Muscle of leg (tissue), 3 donors: ENCODE measurements at regions not wholly inside any gene's neighbourhood (a gene's known extent, or its start where the extent isn't known, plus 50 kb on each side); places are given as distances from the start of the nearest gene placed in this dataset.

ENCODE experiments used
- DNase-seq: peaks from one replicate; pipeline ENCODE4 v3.0.0; 2013
- H3K27ac ChIP-seq: one replicate; pipeline ENCODE4 v1.5.1; 2013; ENCODE audit warnings: mild to moderate bottlenecking, low read length, control low read depth
- H3K27me3 ChIP-seq: one replicate; pipeline ENCODE4 v1.6.1; 2013; ENCODE audit warnings: low read length; ENCODE audit not compliant: control insufficient read depth, insufficient read depth
- H3K36me3 ChIP-seq: one replicate; pipeline ENCODE4 v1.6.1; 2013; ENCODE audit warnings: low read length; ENCODE audit not compliant: control insufficient read depth, insufficient read depth
- H3K4me1 ChIP-seq: one replicate; pipeline ENCODE4 v1.6.1; 2013; ENCODE audit warnings: low read length; ENCODE audit not compliant: control insufficient read depth, insufficient read depth
- H3K4me3 ChIP-seq: one replicate; pipeline ENCODE4 v1.5.1; 2013; ENCODE audit warnings: low read length, control low read depth
- H3K9me3 ChIP-seq: replicated peaks from 2 replicates; pipeline ENCODE4 v1.6.1; 2013; ENCODE audit warnings: low read depth, low read length; ENCODE audit not compliant: control insufficient read depth
- WGBS: methylation state at CpG from one replicate; pipeline ENCODE4 v1.1.5; 2013; ENCODE audit warnings: missing lambda C conversion rate; ENCODE audit not compliant: insufficient coverage; 5-methylcytosine and 5-hydroxymethylcytosine counted together

DNA sequence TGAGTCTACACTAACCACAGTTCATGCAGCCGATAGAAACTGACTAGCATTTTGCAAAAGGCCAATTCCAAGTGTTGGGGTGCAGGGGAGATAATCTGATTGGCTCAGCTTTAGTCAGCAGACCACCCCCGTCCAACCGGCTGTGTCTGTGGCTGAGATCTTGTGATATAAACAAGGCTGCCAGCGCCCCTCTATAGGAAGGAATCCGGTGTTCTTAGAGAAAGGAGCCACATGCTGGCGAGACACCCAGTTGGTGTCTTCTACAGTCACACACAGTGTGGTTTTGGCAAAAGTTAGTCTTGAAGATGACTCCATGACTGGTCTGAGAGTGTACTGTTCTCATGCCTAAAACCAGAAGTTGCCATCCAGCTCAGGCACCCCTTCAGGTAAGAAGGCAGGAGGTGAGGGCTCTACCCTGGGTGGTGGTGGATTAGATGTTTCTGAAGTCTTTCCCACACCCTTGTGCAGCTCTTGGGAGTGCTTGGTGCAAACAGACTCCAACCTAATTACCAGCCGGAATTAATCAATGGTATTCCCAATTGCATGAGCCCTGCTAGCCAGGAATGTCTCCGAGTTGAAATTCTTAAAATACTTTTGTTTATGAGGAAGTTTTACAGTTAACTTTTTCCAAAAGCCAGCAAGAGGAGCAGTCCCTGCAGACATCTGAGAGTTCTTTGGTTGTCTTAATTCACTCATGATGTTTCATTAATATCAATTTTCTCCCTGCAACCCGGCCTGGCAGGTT, 172.3 kb upstream of the IRX6 start:
- H3K27me3 ChIP-seq: no peaks in the 10 kb centered on the region
- WGBS: 87% methylated on average over 4 of the region's 9 CpGs
- no peak overlapping the region for H3K27ac ChIP-seq
- H3K36me3 ChIP-seq: no peaks in the 10 kb centered on the region
- no peaks in the 10 kb centered on the region for H3K9me3 ChIP-seq
- no peak overlapping the region for H3K4me3 ChIP-seq
- H3K4me1 ChIP-seq: no peaks in the 10 kb centered on the region
- DNase-seq: no peak

DNA sequence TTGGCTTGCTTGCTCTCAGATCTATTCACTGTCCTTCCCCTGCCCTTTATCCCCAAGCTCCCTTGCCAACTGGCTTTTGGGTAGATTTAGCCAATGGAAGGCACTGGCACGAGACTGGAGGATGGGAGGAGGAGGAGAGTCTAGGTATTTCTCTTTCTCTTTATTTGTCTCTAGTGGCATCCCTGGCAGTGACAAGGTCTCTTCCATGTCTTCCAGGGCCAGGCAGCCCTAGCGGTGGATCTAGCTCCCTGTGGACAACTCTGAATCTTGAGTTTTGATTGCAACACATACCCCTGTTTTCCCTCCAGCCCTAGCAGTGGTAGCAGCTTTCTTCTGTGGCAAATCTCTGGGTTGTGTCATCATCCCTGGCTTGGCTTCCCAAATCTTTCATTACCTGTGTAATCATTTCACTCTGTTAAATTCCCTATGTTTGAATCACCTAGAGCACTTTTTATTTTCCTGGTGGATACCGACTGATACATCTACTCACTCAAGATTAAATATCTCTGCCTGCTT, 171.1 kb upstream of the IRX6 start:
- Histone ChIP-seq H3K27ac (no peak overlapping the region), H3K27me3 (no peaks in the 10 kb centered on the region), H3K4me1 (no peaks in the 10 kb centered on the region), H3K4me3 (no peak overlapping the region), H3K36me3 (no peaks in the 10 kb centered on the region), H3K9me3 (no peaks in the 10 kb centered on the region)
- 76% methylated on average over 2 of the region's 3 CpGs for WGBS
- DNase-seq: no peak

DNA sequence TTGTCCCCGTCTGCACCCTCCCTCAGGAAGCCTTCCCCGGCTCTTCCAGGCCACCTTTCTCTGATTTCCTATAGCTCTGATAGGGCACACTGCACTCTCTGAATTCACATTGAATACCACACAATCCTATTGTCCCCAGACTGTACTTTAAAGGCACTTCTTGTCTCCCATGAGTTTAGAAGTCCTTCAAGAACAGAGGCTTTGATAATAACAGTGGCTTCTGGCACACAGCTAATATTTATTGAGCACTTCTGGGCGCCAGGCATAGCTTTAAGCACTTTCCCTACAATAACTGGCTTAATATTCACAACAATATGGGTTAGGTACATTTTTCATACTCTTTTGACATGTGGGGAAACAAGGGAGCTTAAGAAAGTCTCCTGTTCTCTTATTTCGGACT, 169.7 kb upstream of the IRX6 start:
- H3K9me3 ChIP-seq: no peaks in the 10 kb centered on the region
- no peaks in the 10 kb centered on the region for H3K27me3 ChIP-seq
- no peak overlapping the region for H3K27ac ChIP-seq
- no peak for DNase-seq
- no peak overlapping the region for H3K4me3 ChIP-seq
- WGBS: 71% methylated on average over 3 of the region's 4 CpGs
- no peaks in the 10 kb centered on the region for H3K4me1 ChIP-seq
- H3K36me3 ChIP-seq: no peaks in the 10 kb centered on the region

GRCh38 chr16:55154956-55155355, 169.0 kb upstream of the IRX6 start:
- DNase-seq: no peak

GRCh38 chr16:55155815-55156214, 168.2 kb upstream of the IRX6 start:
- Histone ChIP-seq H3K9me3 (peaks cover 4% of the 10 kb centered on the region), H3K27me3 (peaks cover 4% of the 10 kb centered on the region), H3K27ac (no peak overlapping the region), H3K4me1 (no peaks in the 10 kb centered on the region), H3K36me3 (no peaks in the 10 kb centered on the region), H3K4me3 (no peak overlapping the region)
- WGBS: 99% methylated on average over 6 of the region's 9 CpGs
- DNase-seq: no peak

More at GRCh38 chr16:55154956-55155355, 169.0 kb upstream of the IRX6 start:
- Histone ChIP-seq H3K27ac (no peak overlapping the region), H3K4me3 (no peak overlapping the region), H3K36me3 (no peaks in the 10 kb centered on the region), H3K9me3 (peaks cover 4% of the 10 kb centered on the region), H3K27me3 (peaks cover under 1% of the 10 kb centered on the region), H3K4me1 (no peaks in the 10 kb centered on the region)

- Histone ChIP-seq H3K4me3 (no peak overlapping the region), H3K36me3 (no peaks in the 10 kb centered on the region), H3K27ac (no peak overlapping the region), H3K27me3 (no peaks in the 10 kb centered on the region), H3K4me1 (no peaks in the 10 kb centered on the region), H3K9me3 (no peaks in the 10 kb centered on the region)
- no peak for DNase-seq
- no CpG with 5 or more reads among the region's 9 CpGs for WGBS
Observed at GRCh38 chr16:55169780-55170179, 154.2 kb upstream of the IRX6 start.

- no peak overlapping the region for H3K4me3 ChIP-seq
- WGBS: no CpG with 5 or more reads among the region's 2 CpGs
- H3K27ac ChIP-seq: no peak overlapping the region
- no peaks in the 10 kb centered on the region for H3K27me3 ChIP-seq
- H3K36me3 ChIP-seq: no peaks in the 10 kb centered on the region
- H3K9me3 ChIP-seq: no peaks in the 10 kb centered on the region
- DNase-seq: no peak
- no peaks in the 10 kb centered on the region for H3K4me1 ChIP-seq
Observed at GRCh38 chr16:55171241-55171640, 152.8 kb upstream of the IRX6 start.

- WGBS: 96% methylated on average over 4 of the region's 6 CpGs
- H3K4me1 ChIP-seq: no peaks in the 10 kb centered on the region
- no peak overlapping the region for H3K27ac ChIP-seq
- H3K9me3 ChIP-seq: no peaks in the 10 kb centered on the region
- no peak overlapping the region for H3K4me3 ChIP-seq
- no peaks in the 10 kb centered on the region for H3K27me3 ChIP-seq
- no peaks in the 10 kb centered on the region for H3K36me3 ChIP-seq
- no peak for DNase-seq
Observed at GRCh38 chr16:55175389-55175788, 148.6 kb upstream of the IRX6 start.

DNA sequence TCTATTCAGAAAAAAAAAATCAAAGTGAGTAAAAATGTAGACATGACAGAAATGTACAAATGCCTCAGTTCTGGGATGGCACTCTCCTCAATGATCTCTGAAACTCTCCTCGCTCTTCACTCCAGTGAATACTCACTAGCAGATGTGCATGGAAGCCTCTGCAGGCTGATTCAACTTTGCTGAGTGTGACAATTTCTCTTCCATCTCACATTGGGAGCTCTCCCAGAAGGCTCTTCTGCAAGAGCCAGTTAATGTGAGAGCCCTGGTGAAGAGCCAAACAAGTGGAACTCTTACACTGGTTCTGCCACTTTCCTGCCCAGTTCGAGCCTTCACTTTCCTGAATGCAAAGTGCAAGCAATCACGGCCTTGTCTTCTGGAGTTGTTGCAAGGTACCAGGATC, 147.1 kb upstream of the IRX6 start:
- H3K27ac ChIP-seq: no peak overlapping the region
- H3K9me3 ChIP-seq: no peaks in the 10 kb centered on the region
- DNase-seq: no peak
- H3K4me1 ChIP-seq: no peaks in the 10 kb centered on the region
- no peaks in the 10 kb centered on the region for H3K36me3 ChIP-seq
- 68% methylated on average over 3 of the region's 3 CpGs for WGBS
- H3K27me3 ChIP-seq: no peaks in the 10 kb centered on the region
- no peak overlapping the region for H3K4me3 ChIP-seq

DNA sequence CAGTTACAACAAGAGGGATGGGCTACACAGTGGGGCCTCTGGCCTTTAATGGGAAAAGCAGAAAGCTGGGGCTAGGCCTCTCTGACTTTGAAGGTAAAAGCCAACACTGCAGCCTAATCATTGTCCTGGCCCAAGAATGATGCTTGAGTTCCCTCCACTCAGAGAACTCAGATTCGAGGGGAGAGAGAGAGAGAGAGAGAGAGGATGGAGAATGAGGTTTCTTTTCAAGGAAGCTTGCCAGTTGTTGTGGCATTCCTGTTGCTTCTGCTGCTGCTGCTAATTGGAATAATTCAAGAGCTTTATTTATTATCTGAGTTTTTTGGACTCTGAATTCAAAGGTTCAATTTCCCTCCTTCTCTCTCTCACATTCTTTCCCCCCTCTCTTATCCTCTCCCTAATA, 144.6 kb upstream of the IRX6 start:
- no peaks in the 10 kb centered on the region for H3K4me1 ChIP-seq
- WGBS: no CpG with 5 or more reads among the region's 1 CpG
- H3K9me3 ChIP-seq: no peaks in the 10 kb centered on the region
- no peak overlapping the region for H3K4me3 ChIP-seq
- no peak for DNase-seq
- no peak overlapping the region for H3K27ac ChIP-seq
- no peaks in the 10 kb centered on the region for H3K27me3 ChIP-seq
- H3K36me3 ChIP-seq: no peaks in the 10 kb centered on the region
